ENCODE measurements at regions not wholly inside any gene's neighbourhood (a gene's known extent, or its start where the extent isn't known, plus 50 kb on each side); places are given as distances from the start of the nearest gene placed in this dataset.

DNA sequence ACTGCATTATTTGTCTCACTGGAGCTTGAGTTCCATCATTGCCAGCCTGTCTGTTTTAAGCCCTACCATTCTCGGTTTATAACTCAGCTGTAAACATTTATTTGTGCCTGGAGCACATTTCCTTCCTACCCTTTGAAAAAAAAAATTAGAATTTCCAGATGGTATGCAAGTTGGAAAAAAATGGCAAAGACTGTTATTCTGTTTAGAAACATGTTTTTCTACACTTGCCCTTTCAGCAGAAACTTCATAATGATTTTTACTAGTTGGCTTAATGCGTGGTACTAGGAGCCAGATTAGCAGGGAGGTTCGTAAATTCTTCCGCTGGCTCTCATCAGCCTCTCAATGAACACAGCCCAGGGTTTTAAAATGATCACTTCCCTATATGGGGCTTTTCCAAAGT, 238.8 kb upstream of the WWC1 start:
- no peak for DNase-seq

DNA sequence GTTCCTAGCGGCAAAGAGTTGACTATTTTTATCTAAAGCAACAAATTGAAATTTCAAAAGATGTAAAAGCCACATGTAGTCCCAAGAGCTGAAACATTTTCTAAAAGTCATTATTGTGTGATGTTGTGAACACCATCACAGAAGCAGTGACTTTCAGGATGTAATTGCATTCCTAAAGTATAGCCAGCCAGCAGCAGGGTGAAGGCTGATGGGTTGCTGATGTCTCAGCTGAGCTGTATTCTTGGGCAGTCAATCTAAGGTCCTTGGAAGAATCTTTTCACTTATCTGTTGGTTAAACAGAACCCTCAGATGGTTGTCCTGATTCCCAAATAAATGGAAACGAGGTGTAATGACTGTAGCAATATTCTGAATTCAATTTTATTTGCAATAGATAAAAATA, 237.4 kb upstream of the WWC1 start:
- DNase-seq = no peak

DNA sequence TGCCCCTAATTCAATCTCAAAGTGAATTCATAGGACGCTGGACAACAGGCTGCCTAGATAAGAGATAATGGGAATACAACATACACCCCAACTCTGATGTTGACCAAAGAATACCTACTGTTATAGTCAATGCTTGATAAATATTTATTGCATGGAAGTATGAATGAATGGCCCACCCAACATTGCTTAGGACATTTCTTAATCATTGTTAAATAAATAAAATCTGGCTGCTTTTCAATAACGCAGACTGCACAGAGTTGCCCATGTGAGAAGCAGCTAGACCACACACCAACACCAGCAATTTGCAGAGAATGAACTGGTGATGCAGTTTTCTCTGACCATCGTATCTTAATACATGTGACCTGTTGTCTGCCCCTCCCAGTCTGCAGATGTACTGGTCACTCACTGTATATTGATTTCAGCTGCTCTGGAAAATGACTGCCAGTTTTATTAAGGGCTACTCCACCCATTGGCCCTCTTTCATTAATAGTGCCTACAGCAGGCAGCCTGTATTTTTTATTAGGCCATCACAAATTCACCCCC, 236.2 kb upstream of the WWC1 start:
- no peak for DNase-seq

DNA sequence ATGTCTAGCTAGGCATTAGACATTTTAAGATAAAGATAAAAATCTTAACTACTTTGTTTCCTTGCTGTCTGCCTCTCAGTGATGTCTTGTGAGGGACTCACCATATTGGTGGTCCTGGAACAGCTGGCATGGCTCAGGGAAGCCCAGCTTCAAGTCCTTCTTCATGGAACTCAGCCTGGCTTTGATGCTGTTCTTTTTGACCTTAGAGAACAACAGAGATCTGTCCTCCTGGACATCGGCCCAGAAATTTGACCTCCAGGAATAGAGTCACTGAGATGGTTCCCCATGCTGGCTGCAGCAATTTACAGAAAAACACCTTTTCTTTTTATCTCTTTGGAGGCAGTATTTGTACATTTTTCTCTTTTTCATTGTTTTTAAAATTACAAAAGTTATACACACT, 235.5 kb upstream of the WWC1 start:
- no peak for DNase-seq

DNA sequence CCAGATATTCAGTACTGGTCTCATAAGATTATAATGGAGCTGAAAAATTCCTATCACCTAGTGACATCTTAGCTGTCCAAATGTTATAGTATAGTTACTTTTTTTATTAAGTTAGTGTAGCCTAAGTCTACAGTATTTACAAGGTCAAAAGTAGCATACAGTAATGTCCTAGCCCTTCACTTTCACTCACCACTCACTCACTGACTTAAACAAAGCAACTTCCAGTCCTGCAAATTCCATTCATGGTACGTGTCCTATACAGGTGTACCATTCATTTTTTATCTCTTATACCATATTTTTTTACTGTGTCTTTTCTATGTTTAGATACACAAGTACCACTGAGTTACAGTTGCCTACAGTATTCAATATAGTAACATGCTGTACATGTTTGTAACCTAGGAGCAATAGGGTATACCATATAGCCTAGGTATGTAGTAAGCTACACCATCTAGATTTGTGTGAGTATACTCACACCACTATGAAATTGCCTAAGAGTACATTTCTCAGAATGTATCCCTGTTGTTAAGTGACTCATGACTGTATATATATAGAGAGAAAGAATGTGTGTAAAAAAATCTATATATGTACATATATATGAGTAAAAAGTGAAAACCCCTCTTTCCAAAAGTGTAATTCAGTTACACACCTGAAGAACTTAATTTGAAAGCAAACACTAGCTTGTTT, 234.8 kb upstream of the WWC1 start:
- DNase-seq = no peak

DNA sequence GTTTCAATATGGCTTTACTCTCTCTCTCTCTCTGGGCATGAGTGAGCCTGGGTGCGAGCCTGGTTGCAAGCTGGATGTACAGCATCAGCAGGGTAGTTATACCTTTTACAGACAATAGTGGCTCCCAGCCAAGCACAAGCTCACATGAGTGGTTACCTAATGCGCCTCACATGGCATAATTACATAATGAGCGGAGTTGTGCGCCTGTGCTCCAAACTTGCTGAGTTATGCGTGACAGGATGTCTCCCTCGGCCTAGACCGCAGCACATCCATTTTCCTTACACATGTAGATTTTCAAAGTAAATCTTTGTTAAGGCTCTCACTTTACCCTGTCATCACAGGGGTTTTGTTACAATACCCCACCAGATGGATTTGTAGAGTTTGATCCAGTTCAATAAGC, 233.5 kb upstream of the WWC1 start:
- DNase-seq = no peak

DNA sequence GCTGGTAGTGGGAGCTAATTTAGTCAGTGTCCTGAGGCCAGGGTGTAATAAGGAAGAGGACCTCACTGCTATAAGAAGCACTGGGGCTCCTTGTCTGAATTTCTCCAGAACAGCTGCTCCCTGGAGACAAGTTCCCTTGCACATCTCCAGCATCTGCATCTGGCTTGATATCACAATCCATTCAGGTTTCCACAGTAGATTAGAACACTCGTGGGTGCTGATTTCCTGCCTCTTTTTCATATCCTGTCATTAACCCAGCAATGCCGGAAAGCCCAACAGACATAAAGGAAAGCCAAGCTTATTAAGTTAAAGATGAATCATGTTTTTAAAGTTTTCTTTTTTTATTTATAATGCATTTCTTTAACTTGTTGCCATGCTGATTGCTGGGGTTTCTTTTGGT, 232.3 kb upstream of the WWC1 start:
- DNase-seq = no peak

DNA sequence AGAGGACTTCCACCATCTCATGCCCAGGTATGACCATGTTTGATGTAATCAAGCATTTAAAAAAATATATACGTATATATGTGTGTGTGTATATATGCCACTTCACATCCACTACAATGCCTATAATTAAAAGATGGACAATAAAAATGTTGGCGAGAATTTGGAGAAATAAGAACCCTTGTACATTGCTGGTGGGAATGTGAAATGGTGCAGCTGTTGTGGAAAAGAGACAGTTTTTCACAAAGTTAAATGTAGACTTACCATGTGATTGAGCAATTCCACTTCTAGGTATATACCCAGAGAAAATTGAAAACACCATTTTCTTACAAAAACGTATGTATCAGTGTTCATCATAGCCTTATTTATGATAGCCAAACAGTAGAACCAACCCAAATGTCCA, 229.2 kb upstream of the WWC1 start:
- DNase-seq = no peak

DNA sequence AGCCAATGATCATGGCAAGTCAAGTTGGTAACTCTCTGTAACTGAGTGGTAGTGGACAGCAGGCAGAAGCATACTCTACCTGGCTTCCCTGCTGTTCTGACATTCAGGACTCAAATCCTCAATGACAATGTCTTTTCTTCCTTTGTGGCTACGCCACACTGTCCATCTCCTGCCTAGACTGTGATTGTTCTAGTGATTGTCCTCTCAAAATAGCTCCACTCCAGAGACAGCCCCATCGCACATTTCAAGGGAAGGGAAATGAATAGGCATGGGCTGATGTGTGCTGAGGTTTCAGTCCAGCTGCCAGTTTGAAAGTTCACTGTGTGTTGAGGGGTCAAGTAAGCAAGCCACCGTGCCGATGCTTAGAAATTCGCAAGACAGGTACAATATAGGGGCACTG, 227.0 kb upstream of the WWC1 start:
- no peak for DNase-seq

DNA sequence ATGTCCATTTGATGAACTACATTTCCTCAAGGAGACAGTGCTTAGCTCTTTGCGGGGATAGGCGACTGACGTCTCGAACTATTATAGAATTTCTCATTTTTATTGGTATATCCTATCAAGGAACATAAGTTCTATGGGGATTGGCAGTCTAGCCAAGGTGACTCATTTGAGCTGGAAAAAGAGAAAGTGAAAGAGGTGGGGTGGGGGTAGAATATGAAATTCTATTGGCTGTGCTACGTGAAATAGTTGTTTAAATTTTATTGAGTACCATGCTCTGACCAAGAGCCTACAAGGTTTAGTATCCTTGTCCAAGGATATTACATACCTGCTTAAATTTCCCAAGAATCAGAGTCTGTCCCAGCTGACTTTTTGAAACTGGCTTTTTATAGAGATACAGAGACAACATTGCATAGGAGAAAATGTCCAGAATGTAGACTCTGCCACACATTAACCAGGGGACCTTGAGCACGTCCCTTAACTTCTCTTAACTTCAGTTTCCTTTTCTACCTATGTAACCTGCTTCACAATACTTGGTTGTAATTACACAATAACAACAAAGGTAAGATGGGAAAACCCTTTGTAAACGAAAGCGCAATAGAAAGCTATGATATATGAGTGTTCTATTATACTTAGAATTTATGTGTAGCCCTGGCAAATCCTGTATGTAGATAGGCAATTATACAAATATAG, 226.4 kb upstream of the WWC1 start:
- DNase-seq = no peak

DNA sequence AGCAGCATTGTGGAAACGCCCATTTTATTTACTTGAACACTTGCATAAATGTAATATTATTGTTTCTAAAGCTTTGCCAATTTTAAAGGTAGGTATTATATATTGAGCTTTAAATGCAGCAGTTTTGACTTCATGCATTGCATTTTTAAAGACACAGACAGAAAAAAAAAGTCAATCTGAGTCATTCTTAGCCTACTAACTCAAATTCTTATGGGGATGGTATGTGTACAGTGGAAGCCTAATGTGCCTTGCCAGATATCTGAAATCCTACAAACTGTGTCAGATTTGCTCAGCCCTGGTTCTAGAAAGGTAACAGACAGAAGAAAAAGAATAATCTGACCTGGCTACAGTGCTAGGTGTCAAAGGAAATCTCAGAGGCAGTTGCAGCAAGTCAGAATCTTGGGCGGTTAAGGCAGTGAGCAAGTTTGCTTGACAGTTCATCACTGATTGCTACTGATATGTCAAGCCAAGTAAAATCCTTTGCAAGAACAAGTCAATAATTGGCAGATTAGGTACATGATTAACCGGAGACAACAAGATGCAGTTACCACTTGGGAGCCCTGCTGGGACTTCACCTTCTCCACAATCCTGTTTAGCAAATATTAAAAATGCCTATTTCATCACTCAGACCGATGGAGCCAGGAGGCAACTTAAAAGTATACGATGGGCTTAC, 224.8 kb upstream of the WWC1 start:
- DNase-seq = no peak

DNA sequence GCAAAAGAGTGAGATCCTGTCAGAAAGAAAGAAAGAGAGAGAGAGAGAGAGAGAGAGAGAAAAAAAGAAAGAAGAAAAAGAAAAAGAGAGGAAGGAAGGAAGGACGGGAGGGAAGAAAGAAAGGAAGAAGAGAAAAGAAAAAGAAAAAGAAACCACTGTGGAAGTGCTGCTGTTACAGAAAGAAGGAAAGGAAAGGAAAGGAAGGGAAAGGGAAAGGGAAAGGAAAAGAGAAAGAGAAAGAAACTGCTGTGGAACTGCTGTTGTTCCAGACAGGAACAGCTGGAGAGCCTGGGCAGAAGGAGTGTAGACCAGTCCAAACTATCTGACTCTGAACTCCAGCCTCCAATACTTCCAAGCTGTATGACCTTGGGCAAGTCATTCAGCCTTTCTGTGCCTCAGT, 220.7 kb upstream of the WWC1 start:
- DNase-seq = no peak

DNA sequence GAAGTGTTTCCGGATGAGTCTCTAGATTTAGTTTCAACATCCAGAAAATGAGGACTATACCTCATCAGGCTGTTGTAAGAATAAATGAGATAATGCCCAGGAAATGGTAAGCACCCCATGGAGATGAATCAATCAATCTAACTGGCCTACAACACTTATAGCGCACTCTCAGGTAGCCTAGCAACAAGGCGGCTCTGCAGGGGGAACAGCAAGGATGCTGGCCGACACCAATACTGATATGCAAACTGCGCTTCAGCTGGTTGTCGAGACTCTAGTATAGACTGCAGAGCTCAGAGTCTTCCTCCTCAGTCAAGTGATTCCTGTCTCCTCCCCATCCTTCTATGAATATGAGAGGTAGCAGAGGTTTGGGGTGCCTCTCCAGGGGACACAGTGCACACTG, 218.8 kb upstream of the WWC1 start:
- no peak for DNase-seq

DNA sequence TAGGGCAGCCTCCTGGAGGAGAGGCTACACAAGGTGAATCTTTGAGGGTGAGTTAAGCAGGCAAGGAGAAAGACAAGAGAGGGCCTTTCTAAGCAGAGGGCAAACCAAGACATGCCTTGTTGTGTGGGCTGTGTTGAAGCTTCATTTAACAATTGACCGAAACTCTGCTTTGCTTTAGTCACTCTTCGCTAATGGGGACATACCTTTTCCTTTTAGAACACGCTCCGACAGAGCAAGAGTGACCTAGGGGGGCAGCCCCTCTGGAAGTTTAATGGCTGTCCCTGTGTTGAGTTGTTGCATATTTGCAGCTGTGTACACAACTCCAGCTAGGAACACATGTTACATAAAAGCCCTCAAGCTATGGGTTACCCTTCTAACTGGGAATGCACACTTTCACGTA, 218.1 kb upstream of the WWC1 start:
- DNase-seq = no peak

DNA sequence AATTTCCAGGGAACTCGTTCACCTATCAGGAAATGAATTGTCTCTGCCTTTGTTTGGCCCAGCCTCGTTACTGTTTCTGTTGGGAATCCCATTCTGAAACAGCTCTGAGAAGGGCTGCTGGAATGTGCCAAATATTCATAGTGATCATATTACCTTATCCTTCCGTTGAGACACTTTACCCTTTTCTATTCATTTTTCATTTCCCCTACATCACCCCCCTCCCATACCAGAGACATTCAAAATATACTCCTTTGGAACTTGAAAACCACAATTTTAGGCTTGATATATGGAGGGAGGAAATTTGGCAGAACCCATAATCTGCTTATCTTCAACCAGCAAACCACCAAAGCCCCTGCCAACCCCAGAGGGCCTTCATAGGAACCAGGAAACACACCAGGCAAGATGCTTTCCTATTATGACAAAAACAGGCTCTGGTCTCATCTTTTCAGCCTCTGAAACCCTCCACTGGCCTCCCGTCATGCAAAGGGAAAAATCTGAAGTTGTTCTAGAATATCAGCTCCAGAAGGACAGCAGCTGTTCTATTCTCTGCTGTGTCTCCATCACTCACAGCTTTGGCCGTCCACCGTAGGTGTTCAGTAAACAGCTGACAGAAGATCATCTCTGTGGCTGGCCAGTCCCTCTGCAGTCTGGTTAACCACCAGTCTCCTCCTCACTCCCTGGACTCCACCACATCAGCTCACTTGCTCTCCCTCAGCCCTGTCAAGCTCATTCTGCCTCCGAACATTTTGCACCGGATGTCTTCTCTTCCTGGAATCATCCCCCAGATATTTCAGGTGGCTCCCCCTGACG, 217.2 kb upstream of the WWC1 start:
- DNase-seq = no peak

DNA sequence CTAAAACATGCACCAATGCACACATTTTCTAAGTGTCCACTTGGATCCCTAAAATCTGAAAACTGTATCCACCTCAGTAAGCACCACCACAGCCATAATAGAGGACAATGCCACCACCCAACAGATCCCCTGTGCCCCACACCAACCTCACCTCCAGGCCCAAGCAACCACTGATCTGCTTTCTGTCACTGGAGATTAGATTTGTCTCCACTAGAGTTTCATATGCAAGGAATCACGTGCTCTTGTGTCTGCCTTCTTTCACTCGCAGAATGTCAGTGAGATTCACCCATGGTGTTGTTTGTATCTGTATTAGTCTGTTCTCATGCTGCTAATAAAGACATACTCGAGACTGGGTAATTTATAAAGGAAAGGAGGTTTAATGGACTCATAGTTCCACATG, 216.1 kb upstream of the WWC1 start:
- DNase-seq = no peak

DNA sequence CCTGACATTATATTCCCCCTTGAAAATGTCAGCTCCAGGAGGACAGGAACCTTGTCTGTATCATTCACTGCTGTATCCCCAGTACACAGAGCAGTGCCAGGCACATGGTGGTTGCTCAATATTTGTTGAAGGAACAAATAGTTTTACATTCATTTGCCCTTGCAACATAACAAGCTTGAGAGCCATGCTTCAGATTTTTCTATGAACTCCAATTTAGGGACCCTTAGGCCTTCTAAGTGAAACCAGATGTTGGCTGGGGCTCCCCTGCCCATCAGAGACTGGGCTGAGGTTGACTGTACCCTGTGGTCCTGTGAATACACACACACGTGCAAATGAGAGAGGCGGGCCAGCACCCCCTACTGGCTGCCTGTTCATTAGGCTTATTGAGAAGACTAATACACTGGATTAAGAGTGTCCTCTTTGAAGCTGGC, 214.9 kb upstream of the WWC1 start:
- DNase-seq = no peak

DNA sequence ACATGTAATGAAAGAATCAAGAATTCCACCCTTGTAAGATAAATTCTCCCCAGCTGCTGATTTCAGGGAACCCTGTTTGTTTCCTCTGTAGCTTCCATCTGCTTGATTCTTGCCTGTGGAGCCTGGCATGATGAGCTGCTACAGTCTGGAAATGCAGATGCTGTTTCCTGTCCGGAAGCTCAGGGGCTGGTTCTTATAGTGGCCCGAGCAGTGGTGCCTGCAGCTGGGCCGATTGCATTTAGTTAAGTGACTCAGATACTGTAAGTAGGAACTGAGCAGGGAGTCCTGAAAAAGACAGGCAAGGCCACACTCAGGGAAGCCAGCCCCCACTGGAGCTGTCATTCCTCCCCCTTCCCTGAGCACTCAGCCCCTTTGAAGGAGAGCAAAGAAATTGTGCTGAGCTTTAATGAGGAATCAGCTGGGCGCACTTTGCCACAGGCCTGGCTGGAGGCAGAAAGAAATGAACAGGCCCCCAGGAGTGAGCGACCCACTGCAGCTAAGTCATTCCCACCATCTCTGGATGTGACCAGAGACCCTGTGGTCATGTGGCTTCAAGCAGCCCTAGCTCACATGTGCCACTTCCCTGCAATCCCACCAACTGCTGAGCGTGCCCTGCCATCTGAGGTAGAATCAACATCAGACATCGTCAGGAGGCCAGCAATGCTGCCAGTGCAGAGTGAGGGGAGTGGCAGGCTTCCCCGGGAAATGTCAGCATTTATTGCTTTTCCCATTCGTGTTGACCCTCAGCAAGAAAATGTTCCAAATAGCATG, 206.0 kb upstream of the WWC1 start:
- DNase-seq = no peak

DNA sequence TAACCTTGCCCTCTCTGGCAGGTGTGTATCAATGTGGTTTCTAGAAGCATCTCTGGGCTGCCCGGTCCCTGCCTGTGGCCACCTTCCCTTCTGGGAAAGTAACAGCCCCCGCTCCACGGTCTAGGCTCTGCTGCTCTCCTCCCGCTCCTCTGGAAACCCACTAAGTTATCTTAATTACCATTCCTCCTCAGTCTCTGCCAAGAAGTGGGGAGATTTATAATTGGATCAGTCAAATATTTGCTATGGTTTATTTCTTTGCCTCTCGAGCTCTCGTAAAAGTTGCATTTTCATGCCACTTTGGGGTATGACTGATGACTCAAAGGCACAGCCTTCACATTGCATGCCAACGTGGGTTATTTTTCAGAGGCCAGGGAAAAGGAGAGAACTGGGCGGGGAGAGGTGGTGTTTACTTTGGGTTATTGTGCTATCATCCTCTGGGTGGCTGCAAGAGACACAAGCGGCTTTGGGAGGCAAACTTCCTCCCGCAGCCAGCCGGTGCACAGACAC, 205.3 kb upstream of the WWC1 start:
- DNase-seq = no peak

DNA sequence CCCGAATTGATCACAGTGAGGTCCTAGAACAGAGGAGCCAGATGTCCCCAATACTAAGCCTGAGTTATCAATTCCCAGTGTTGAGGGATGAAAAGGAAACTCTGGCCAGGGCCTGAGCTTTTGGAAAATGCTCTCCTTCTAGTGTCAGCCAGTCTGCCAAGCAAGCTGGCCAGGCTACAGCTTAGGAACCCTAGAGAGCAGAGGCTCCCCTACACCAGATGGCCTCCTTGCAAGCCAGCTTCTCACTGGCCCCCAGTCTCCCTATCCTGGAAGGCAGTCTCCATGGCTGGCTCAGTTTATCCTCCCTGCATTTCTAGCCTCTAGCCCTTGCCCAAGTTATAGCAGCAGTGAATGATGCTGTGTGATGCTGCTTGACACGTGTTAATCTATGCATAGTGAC, 204.7 kb upstream of the WWC1 start:
- no peak for DNase-seq

DNA sequence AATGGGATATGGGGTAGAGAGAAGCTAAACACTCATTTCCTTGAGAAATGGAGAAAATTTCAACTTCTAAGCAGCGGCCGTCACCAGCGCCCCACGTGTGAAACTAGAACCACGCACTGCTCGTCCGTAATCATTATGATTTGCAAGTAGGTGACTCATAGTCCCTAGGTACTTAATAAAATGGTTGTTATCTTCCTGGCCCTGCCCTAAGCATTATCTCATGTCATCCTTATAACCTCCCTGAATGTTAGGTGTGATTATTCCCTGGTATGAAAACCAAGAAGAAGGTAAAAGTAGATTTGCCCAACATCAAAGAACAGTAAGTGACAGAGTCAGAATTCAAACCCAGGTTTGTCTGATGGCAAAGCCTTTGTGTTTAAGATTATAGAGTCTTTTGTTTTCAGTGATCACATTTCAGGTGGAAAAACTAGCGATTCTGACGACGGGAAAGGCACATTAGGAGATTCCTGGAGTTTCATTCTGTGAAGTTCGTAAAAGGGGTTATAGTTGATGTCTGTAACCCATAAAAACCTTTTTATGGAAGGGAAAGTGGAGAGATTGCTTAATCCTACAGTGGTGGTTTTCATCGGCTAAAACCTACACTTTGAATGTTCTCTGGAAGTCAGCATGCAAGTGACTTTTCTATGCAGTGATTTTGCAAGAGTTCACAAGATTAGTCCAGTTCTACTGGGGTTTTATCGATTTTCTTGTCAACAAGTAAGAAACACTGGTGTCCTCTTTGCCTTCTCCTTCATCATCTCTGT, 202.9 kb upstream of the WWC1 start:
- DNase-seq = no peak

Data from activated gamma-delta T cell treated with Interleukin-2 at 50 U/mL for 16 hours (primary cell).